ENCODE measurements at regions not wholly inside any gene's neighbourhood (a gene's known extent, or its start where the extent isn't known, plus 50 kb on each side); places are given as distances from the start of the nearest gene placed in this dataset.
A peak's percentile ranks its signal among the peaks of the same experiment; 100 is the strongest.

DNA sequence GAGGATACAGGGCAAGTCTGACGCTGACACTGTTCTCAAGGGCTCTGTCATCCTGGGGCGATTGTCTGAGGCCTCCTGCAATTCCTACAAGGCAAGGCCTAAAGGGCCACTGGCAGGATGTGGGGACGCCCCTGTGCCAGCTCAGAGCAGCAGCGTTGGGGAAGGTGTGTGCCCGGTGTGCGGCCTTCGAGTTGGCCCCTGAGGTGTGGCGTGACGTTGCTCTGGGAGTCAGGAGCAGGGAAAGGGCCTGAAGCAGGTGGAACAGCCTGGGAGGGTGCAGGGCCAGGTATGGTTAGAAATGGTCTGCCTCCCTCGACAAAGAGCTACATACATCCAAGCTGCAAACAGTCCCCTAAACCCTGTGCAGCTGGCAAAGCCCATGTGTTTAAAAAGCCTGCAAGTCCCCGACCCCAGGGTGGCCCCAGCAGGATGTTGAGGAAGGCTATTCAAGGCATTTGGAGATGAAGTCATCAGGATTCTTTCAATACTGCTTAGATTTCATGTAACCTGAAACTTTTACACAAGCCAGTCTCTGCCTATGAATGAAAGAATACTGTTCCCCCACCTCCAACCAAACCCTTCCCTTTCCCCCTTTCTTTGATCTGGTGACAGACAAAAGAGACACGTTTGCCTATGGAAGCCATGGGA is 142.5 kb upstream of the TNS3 start:
- Histone ChIP-seq H3K27ac (ENCODE audit: low read depth, low read length) (no peak overlapping the region), H3K9me3 (ENCODE audit: control insufficient read depth, insufficient read depth, low read length) (no peaks in the 10 kb centered on the region), H3K27me3 (ENCODE audit: control insufficient read depth, insufficient read depth, low read length) (no peaks in the 10 kb centered on the region), H3K4me3 (ENCODE audit: low read depth, low read length) (no peak overlapping the region), H3K36me3 (ENCODE audit: control insufficient read depth, insufficient read depth, low read length) (no peaks in the 10 kb centered on the region), H3K4me1 (ENCODE audit: control insufficient read depth, insufficient read depth, low read length) (peaks cover 17% of the 10 kb centered on the region)
- no peak for DNase-seq (ENCODE audit: low read depth in 4 of 6, low spot score in 6 of 6)
- 79% methylated on average over 10 of the region's 12 CpGs for WGBS (ENCODE audit: insufficient coverage)

GRCh38 chr7:47722126-47722525 is 140.2 kb upstream of the TNS3 start:
- Histone ChIP-seq H3K27ac (ENCODE audit: low read depth, low read length) (no peak overlapping the region), H3K36me3 (ENCODE audit: control insufficient read depth, insufficient read depth, low read length) (no peaks in the 10 kb centered on the region), H3K27me3 (ENCODE audit: control insufficient read depth, insufficient read depth, low read length) (no peaks in the 10 kb centered on the region), H3K4me1 (ENCODE audit: control insufficient read depth, insufficient read depth, low read length) (peaks cover 17% of the 10 kb centered on the region), H3K9me3 (ENCODE audit: control insufficient read depth, insufficient read depth, low read length) (no peaks in the 10 kb centered on the region), H3K4me3 (ENCODE audit: low read depth, low read length) (no peak overlapping the region)
- no peak for DNase-seq (ENCODE audit: low read depth in 4 of 6, low spot score in 6 of 6)
- 97% methylated on average over 5 of the region's 8 CpGs for WGBS (ENCODE audit: insufficient coverage)

DNA sequence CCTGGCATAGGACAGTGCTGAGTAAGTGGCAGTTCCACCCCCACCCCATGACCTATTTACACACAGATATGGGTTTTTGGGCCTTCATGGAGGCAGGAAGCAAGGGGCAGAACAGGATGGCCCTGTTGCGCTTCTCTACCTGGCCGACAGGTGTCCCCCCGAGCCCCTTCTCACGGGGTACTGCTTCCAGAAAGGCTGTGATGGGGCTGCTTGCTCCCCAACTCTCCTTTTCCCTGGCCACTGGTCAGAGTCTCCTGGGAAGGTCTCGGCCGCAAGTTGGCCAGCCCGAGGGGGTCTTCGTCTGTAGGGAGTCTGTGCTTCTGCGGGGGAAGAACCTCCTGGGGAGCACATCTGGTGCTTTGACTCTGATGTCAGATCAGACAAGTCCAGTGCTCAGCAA is 139.8 kb upstream of the TNS3 start:
- 92% methylated on average over 6 of the region's 9 CpGs for WGBS (ENCODE audit: insufficient coverage)

DNA sequence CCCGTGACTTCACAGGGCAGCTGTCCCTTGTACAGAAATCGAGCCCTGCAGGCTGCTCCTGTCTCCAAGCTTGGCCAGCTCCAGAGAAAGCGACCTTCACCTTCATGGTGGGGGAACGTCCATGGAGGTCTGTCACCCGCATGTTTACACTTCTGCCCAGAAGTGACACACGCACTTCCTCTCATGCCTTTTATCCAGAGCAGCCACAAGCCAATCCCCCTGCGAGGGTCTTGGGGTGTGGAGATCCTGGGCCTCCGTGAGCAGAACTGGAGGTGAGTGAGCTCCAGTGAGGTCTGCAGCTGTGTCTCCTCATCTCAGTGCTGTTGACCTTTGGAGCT is 139.0 kb upstream of the TNS3 start:
- Histone ChIP-seq H3K27ac (ENCODE audit: low read depth, low read length) (no peak overlapping the region), H3K9me3 (ENCODE audit: control insufficient read depth, insufficient read depth, low read length) (no peaks in the 10 kb centered on the region), H3K27me3 (ENCODE audit: control insufficient read depth, insufficient read depth, low read length) (no peaks in the 10 kb centered on the region), H3K4me3 (ENCODE audit: low read depth, low read length) (no peak overlapping the region), H3K36me3 (ENCODE audit: control insufficient read depth, insufficient read depth, low read length) (no peaks in the 10 kb centered on the region), H3K4me1 (ENCODE audit: control insufficient read depth, insufficient read depth, low read length) (peaks cover 17% of the 10 kb centered on the region)
- DNase-seq (ENCODE audit: low read depth in 4 of 6, low spot score in 6 of 6), result no peak
- 88% methylated on average over 8 of the region's 8 CpGs for WGBS (ENCODE audit: insufficient coverage)

More for the DNA sequence above, 139.8 kb upstream of the TNS3 start:
- Histone ChIP-seq H3K36me3 (ENCODE audit: control insufficient read depth, insufficient read depth, low read length) (no peaks in the 10 kb centered on the region), H3K27me3 (ENCODE audit: control insufficient read depth, insufficient read depth, low read length) (no peaks in the 10 kb centered on the region), H3K4me3 (ENCODE audit: low read depth, low read length) (no peak overlapping the region), H3K27ac (ENCODE audit: low read depth, low read length) (no peak overlapping the region), H3K4me1 (ENCODE audit: control insufficient read depth, insufficient read depth, low read length) (peaks cover 17% of the 10 kb centered on the region), H3K9me3 (ENCODE audit: control insufficient read depth, insufficient read depth, low read length) (no peaks in the 10 kb centered on the region)
- no peak for DNase-seq (ENCODE audit: low read depth in 4 of 6, low spot score in 6 of 6)

DNA sequence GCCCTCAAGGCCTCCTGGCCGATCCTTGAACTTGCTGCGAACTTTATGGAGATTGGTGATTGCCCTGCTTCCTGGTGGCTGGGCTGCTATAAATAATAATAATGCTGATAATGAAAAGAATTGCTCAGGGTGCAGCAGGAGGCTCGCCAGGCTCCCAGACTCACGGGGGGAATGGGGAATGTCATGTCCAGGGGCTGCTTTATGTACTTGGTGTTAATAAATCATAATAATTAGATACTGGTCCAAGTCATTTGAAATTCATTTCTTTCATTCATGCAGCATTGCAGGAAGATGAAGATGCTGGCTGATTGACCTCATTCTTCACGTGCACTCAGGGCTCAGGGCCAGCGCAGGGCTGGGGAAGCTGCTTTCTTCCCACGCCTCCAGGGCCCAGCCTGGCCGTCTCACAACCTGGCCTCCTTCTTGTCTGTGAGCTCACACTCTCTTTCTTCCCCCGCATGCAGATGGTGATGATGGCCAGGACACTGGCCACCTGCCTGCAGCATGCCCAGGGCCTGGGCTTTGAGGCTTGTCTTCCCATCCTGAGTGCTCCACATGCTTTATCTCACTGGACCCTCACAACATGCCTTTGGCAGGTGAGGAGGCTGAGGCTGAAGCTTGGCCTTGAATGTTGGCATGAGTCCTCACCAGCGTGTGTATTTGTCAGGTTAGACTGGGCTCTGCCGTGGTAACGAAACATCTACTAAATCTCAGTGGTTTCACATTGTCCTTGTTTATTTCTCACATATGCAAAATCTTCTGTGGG is 138.4 kb upstream of the TNS3 start:
- Histone ChIP-seq H3K27ac (ENCODE audit: low read depth, low read length) (no peak overlapping the region), H3K36me3 (ENCODE audit: control insufficient read depth, insufficient read depth, low read length) (no peaks in the 10 kb centered on the region), H3K4me3 (ENCODE audit: low read depth, low read length) (no peak overlapping the region), H3K9me3 (ENCODE audit: control insufficient read depth, insufficient read depth, low read length) (no peaks in the 10 kb centered on the region), H3K4me1 (ENCODE audit: control insufficient read depth, insufficient read depth, low read length) (peaks cover 17% of the 10 kb centered on the region), H3K27me3 (ENCODE audit: control insufficient read depth, insufficient read depth, low read length) (no peaks in the 10 kb centered on the region)
- DNase-seq (ENCODE audit: low read depth in 4 of 6, low spot score in 6 of 6), result peak in 2 of 6 donors; percentile 29 to 47
- WGBS (ENCODE audit: insufficient coverage), result 44% methylated on average over 10 of the region's 12 CpGs

GRCh38 chr7:47719675-47720074 is 137.8 kb upstream of the TNS3 start:
- Histone ChIP-seq H3K4me1 (ENCODE audit: control insufficient read depth, insufficient read depth, low read length) (peaks cover 17% of the 10 kb centered on the region), H3K27me3 (ENCODE audit: control insufficient read depth, insufficient read depth, low read length) (no peaks in the 10 kb centered on the region), H3K36me3 (ENCODE audit: control insufficient read depth, insufficient read depth, low read length) (no peaks in the 10 kb centered on the region), H3K27ac (ENCODE audit: low read depth, low read length) (no peak overlapping the region), H3K9me3 (ENCODE audit: control insufficient read depth, insufficient read depth, low read length) (no peaks in the 10 kb centered on the region), H3K4me3 (ENCODE audit: low read depth, low read length) (no peak overlapping the region)
- DNase-seq (ENCODE audit: low read depth in 4 of 6, low spot score in 6 of 6), result no peak
- 67% methylated on average over 6 of the region's 7 CpGs for WGBS (ENCODE audit: insufficient coverage)

DNA sequence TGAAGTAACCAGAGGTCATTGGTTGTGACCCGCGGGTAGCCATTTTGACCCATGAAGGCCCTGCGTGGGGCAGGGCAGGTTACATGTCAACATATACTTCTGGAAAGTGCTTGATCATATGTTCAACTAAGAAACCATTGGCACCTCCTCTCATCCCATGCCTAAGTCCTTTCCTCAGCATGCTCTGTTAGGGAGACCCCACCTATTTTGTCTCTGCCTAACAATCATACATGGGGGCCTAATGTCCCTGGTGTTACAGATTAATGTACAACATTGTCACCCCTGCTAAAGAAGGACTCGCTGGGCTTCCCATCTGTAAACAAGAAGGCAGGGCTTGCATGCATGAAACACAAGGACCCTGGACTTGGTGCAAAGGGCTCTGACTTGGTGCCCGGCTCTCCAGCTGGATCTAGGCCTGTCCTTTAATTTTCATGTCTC is 133.7 kb upstream of the TNS3 start:
- DNase-seq (ENCODE audit: low read depth in 4 of 6, low spot score in 6 of 6), result no peak
- H3K27me3 ChIP-seq (ENCODE audit: control insufficient read depth, insufficient read depth, low read length), result no peaks in the 10 kb centered on the region
- WGBS (ENCODE audit: insufficient coverage), result 97% methylated on average over 3 of the region's 5 CpGs
- no peaks in the 10 kb centered on the region for H3K9me3 ChIP-seq (ENCODE audit: control insufficient read depth, insufficient read depth, low read length)
- H3K4me1 ChIP-seq (ENCODE audit: control insufficient read depth, insufficient read depth, low read length), result peaks cover 9% of the 10 kb centered on the region
- H3K27ac ChIP-seq (ENCODE audit: low read depth, low read length), result no peak overlapping the region
- H3K4me3 ChIP-seq (ENCODE audit: low read depth, low read length), result no peak overlapping the region
- H3K36me3 ChIP-seq (ENCODE audit: control insufficient read depth, insufficient read depth, low read length), result no peaks in the 10 kb centered on the region

DNA sequence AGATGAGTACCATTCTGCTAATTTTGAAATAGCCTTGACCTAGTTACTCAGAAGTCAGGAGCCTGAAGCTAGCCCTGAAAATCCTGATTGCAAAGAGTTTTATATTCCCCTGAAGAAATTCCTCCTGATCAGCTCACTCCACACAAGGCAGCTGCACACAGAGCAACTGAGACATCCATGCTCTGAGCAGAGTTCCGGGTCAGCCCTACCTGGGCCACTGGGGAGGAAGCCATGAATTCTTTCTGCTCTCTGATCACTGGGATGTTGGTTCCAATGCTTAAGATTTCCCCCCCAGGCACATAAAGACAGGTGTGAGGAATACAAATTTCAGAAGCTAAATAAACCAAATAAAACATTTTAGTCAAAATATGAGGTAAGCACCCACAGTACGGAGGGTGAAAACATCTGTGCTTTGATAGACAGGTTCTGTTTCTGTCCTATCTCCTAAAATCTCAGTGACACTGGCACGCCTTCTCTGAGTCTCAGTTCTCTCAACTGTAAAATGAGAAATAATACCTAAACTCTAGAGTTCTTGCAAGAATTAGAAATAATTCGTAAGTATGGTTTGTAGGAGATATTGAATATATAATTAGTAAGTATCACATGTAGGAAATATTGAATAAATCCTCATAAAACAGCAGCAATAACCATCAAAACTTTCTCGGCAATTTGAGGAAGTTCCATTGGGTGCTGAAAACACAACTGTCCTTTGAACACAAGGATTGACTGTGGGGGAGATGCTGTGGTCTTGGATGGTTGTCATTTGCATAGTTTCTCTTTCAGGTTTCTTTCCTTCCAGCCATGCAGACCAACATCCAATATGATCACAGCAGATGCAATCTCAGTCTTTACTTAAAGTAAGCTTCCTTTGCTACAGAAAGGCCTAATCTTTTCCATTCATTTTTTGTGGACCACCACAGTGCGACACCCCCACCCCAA is 133.0 kb upstream of the TNS3 start:
- Histone ChIP-seq H3K27ac (ENCODE audit: low read depth, low read length) (no peak overlapping the region), H3K9me3 (ENCODE audit: control insufficient read depth, insufficient read depth, low read length) (no peaks in the 10 kb centered on the region), H3K27me3 (ENCODE audit: control insufficient read depth, insufficient read depth, low read length) (no peaks in the 10 kb centered on the region), H3K4me1 (ENCODE audit: control insufficient read depth, insufficient read depth, low read length) (peaks cover 4% of the 10 kb centered on the region), H3K36me3 (ENCODE audit: control insufficient read depth, insufficient read depth, low read length) (no peaks in the 10 kb centered on the region), H3K4me3 (ENCODE audit: low read depth, low read length) (no peak overlapping the region)
- WGBS (ENCODE audit: insufficient coverage), result 77% methylated on average over 2 of the region's 6 CpGs
- no peak for DNase-seq (ENCODE audit: low read depth in 4 of 6, low spot score in 6 of 6)

GRCh38 chr7:47713595-47713994 is 131.7 kb upstream of the TNS3 start:
- 67% methylated on average over 1 of the region's 6 CpGs for WGBS (ENCODE audit: insufficient coverage)
- Histone ChIP-seq H3K36me3 (ENCODE audit: control insufficient read depth, insufficient read depth, low read length) (no peaks in the 10 kb centered on the region), H3K27ac (ENCODE audit: low read depth, low read length) (no peak overlapping the region), H3K27me3 (ENCODE audit: control insufficient read depth, insufficient read depth, low read length) (no peaks in the 10 kb centered on the region), H3K4me1 (ENCODE audit: control insufficient read depth, insufficient read depth, low read length) (peaks cover 3% of the 10 kb centered on the region), H3K9me3 (ENCODE audit: control insufficient read depth, insufficient read depth, low read length) (no peaks in the 10 kb centered on the region), H3K4me3 (ENCODE audit: low read depth, low read length) (no peak overlapping the region)
- DNase-seq (ENCODE audit: low read depth in 4 of 6, low spot score in 6 of 6), result no peak
